Hepatocyte (in vitro differentiated cells): ENCODE measurements at regions not wholly inside any gene's neighbourhood (a gene's known extent, or its start where the extent isn't known, plus 50 kb on each side); places are given as distances from the start of the nearest gene placed in this dataset.

Source experiments
- EZH2phosphoT487 ChIP-seq: fragments of 200-600 bp; sonication (generic); IDR thresholded peaks from one replicate; pipeline ENCODE4 v1.6.1; 2018; ENCODE audit warnings: antibody characterized with exemption, mild to moderate bottlenecking, low read depth, moderate library complexity; ENCODE audit not compliant: unreplicated experiment, severe bottlenecking
- TF ChIP-seq, protein P1 (sequence below): fragments of 200-600 bp; sonication (generic); IDR thresholded peaks from 2 replicates; pipeline ENCODE4 v1.5.1; 2016; ENCODE audit warnings: antibody characterized with exemption, mild to moderate bottlenecking; ENCODE audit not compliant: poor library complexity

DNA sequence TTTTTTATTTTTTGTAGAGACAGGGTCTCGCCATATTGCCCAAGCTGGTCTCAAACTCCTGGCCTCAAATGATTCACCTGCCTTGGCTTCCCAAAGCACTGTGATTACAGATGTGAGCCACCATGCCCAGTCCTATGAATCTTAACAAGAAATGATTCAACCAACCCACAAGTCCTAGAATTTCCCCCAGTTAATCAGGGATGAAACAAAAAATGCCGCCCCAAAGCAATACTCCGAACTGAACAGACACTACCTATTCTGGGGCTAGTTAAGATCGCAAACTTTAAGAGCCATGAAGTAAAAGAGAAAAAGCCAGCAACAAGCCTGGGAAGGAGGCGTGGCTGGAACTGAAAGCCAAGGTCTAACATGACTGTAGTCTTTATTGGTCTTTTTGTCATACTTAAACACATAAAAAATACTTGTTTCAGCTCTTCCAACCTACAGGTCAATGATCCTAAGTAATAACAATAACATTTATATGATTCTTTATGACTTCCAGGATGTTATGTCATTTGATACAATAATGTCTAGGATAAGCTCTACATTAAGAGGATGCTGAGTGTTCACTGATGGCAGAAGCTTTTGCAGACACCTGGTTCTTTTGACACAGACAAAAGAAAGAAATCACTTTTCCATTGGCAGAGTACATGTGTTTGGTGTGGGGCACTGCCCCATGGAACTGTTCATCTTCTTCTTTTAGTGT, 361.1 kb upstream of the TLE4 start:
- TF ChIP-seq, protein P1, sequence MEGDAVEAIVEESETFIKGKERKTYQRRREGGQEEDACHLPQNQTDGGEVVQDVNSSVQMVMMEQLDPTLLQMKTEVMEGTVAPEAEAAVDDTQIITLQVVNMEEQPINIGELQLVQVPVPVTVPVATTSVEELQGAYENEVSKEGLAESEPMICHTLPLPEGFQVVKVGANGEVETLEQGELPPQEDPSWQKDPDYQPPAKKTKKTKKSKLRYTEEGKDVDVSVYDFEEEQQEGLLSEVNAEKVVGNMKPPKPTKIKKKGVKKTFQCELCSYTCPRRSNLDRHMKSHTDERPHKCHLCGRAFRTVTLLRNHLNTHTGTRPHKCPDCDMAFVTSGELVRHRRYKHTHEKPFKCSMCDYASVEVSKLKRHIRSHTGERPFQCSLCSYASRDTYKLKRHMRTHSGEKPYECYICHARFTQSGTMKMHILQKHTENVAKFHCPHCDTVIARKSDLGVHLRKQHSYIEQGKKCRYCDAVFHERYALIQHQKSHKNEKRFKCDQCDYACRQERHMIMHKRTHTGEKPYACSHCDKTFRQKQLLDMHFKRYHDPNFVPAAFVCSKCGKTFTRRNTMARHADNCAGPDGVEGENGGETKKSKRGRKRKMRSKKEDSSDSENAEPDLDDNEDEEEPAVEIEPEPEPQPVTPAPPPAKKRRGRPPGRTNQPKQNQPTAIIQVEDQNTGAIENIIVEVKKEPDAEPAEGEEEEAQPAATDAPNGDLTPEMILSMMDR, result no peak
- no peak for TF ChIP-seq EZH2phosphoT487
